GM19240 (cell line): ENCODE measurements at regions not wholly inside any gene's neighbourhood (a gene's known extent, or its start where the extent isn't known, plus 50 kb on each side); places are given as distances from the start of the nearest gene placed in this dataset.
"Not testable (repeated sequence)": the region's sequence is repeated elsewhere in the genome, so short reads cannot be mapped to it uniquely, and the experiment has no call there.

Experiments
- DNase-seq: peaks from one replicate; pipeline ENCODE4 v3.0.0; 2011; ENCODE audit warnings: low spot score; ENCODE audit not compliant: insufficient read length

GRCh38 chr1:79224537-79224936 lies 218.0 kb upstream of the ADGRL4 start:
- no peak for DNase-seq

GRCh38 chr1:79220509-79220908 lies 214.0 kb upstream of the ADGRL4 start:
- no peak for DNase-seq

GRCh38 chr1:79215311-79215710 lies 208.8 kb upstream of the ADGRL4 start:
- no peak for DNase-seq

GRCh38 chr1:79207786-79208185 lies 201.3 kb upstream of the ADGRL4 start:
- DNase-seq = no peak

GRCh38 chr1:79207331-79207730 lies 200.8 kb upstream of the ADGRL4 start:
- no peak for DNase-seq

- no peak for DNase-seq
Observed at GRCh38 chr1:79204779-79205479, 198.4 kb upstream of the ADGRL4 start.

GRCh38 chr1:79198832-79199231 lies 192.3 kb upstream of the ADGRL4 start:
- DNase-seq = no peak

- no peak for DNase-seq
Observed at GRCh38 chr1:79197421-79197820, 190.9 kb upstream of the ADGRL4 start.

GRCh38 chr1:79196211-79196610 lies 189.7 kb upstream of the ADGRL4 start:
- no peak for DNase-seq

GRCh38 chr1:79193211-79194079 lies 186.9 kb upstream of the ADGRL4 start:
- DNase-seq = no peak

- DNase-seq = no peak
Observed at GRCh38 chr1:79190074-79190473, 183.5 kb upstream of the ADGRL4 start.

GRCh38 chr1:79188337-79188736 lies 181.8 kb upstream of the ADGRL4 start:
- DNase-seq = no peak

- no peak for DNase-seq
Observed at GRCh38 chr1:79186260-79186659, 179.7 kb upstream of the ADGRL4 start.

- no peak for DNase-seq
Observed at GRCh38 chr1:79177844-79178243, 171.3 kb upstream of the ADGRL4 start.

- no peak for DNase-seq
Observed at GRCh38 chr1:79161077-79161476, 154.5 kb upstream of the ADGRL4 start.

GRCh38 chr1:79155991-79156390 lies 149.5 kb upstream of the ADGRL4 start:
- no peak for DNase-seq

GRCh38 chr1:79151006-79151796 lies 144.7 kb upstream of the ADGRL4 start:
- no peak for DNase-seq

GRCh38 chr1:79150576-79150975 lies 144.0 kb upstream of the ADGRL4 start:
- no peak for DNase-seq

- not testable (repeated sequence) for DNase-seq
Observed at GRCh38 chr1:79138227-79138626, 131.7 kb upstream of the ADGRL4 start.

- DNase-seq = no peak
Observed at GRCh38 chr1:79133774-79134364, 127.3 kb upstream of the ADGRL4 start.

GRCh38 chr1:79131626-79132025 lies 125.1 kb upstream of the ADGRL4 start:
- no peak for DNase-seq

- no peak for DNase-seq
Observed at GRCh38 chr1:79129914-79130313, 123.4 kb upstream of the ADGRL4 start.
